Activated T-helper 1 cell treated with anti-CD3 and anti-CD28 coated beads, Interleukin-12 subunit alpha, Interleukin-12 subunit beta, Interleukin-2, Interleukin-4 antibody, amounts not matched to agents 30 ng/mL and 10 ng/mL and 1 ng/mL, durations not matched to agents 14 hours and 24 hours and 36 hours (primary cell): ENCODE measurements at regions not wholly inside any gene's neighbourhood (a gene's known extent, or its start where the extent isn't known, plus 50 kb on each side); places are given as distances from the start of the nearest gene placed in this dataset.

Experiments used
- DNase-seq: peaks from one replicate; pipeline ENCODE4 v3.0.0; 2021; ENCODE audit warnings: low spot score
- H3K27ac Mint-ChIP-seq: one replicate; pipeline ENCODE4 v1.8.0; 2021; ENCODE audit warnings: mild to moderate bottlenecking, mixed read lengths
- H3K27me3 Mint-ChIP-seq: one replicate; pipeline ENCODE4 v1.8.0; 2022; ENCODE audit warnings: mild to moderate bottlenecking, moderate library complexity, mixed read lengths; ENCODE audit not compliant: insufficient read depth
- H3K36me3 Mint-ChIP-seq: one replicate; pipeline ENCODE4 v1.8.0; 2021; ENCODE audit warnings: low read depth, mixed read lengths
- H3K4me1 Mint-ChIP-seq: one replicate; pipeline ENCODE4 v1.8.0; 2021; ENCODE audit warnings: low read depth, mixed read lengths
- H3K4me3 Mint-ChIP-seq: one replicate; pipeline ENCODE4 v1.8.0; 2021; ENCODE audit warnings: mild to moderate bottlenecking, moderate library complexity, mixed read lengths
- H3K9me3 Mint-ChIP-seq: one replicate; pipeline ENCODE4 v1.8.0; 2021; ENCODE audit warnings: mixed read lengths
- intact Hi-C: fragments of 100-400 bp; cut with micrococcal nuclease; formaldehyde crosslinking; loops from one replicate; pipeline ENCODE4 v1.15.1; 2024

GRCh38 chr17:55668312-55668920 lies 54.2 kb downstream of the TMEM100 start:
- no peak for DNase-seq
- Mint-ChIP-seq H3K4me1 (no peaks in the 10 kb centered on the region), H3K4me3 (no peak overlapping the region), H3K36me3 (no peaks in the 10 kb centered on the region), H3K9me3 (peaks cover 6% of the 10 kb centered on the region), H3K27me3 (no peaks in the 10 kb centered on the region), H3K27ac (no peak overlapping the region)
- intact Hi-C loops: no loop called here

GRCh38 chr17:55666806-55667205 lies 55.9 kb downstream of the TMEM100 start:
- DNase-seq: no peak
- Mint-ChIP-seq H3K27ac (no peak overlapping the region), H3K4me1 (no peaks in the 10 kb centered on the region), H3K36me3 (no peaks in the 10 kb centered on the region), H3K4me3 (no peak overlapping the region), H3K27me3 (no peaks in the 10 kb centered on the region), H3K9me3 (no peaks in the 10 kb centered on the region)
- intact Hi-C loops: no loop called here

- no peak for DNase-seq
- Mint-ChIP-seq H3K36me3 (no peaks in the 10 kb centered on the region), H3K27ac (no peak overlapping the region), H3K27me3 (no peaks in the 10 kb centered on the region), H3K9me3 (no peaks in the 10 kb centered on the region), H3K4me1 (no peaks in the 10 kb centered on the region), H3K4me3 (no peak overlapping the region)
- intact Hi-C loops: no loop called here
Observed at GRCh38 chr17:55664287-55664686, 58.4 kb downstream of the TMEM100 start.

GRCh38 chr17:55663400-55663799 lies 59.3 kb downstream of the TMEM100 start:
- no peaks in the 10 kb centered on the region for H3K9me3 Mint-ChIP-seq
- intact Hi-C loops: no loop called here
- no peaks in the 10 kb centered on the region for H3K27me3 Mint-ChIP-seq
- H3K4me1 Mint-ChIP-seq: no peaks in the 10 kb centered on the region
- no peaks in the 10 kb centered on the region for H3K36me3 Mint-ChIP-seq
- H3K27ac Mint-ChIP-seq: no peak overlapping the region
- no peak overlapping the region for H3K4me3 Mint-ChIP-seq
- DNase-seq: no peak

- no peak overlapping the region for H3K4me3 Mint-ChIP-seq
- H3K4me1 Mint-ChIP-seq: no peaks in the 10 kb centered on the region
- H3K36me3 Mint-ChIP-seq: no peaks in the 10 kb centered on the region
- no peak overlapping the region for H3K27ac Mint-ChIP-seq
- H3K9me3 Mint-ChIP-seq: no peaks in the 10 kb centered on the region
- DNase-seq: no peak
- peaks cover 2% of the 10 kb centered on the region for H3K27me3 Mint-ChIP-seq
- intact Hi-C loops: no loop called here
Observed at GRCh38 chr17:55661963-55662834, 60.5 kb downstream of the TMEM100 start.

- DNase-seq: no peak
- intact Hi-C loops: no loop called here
Observed at GRCh38 chr17:55661256-55661758, 61.4 kb downstream of the TMEM100 start.

GRCh38 chr17:55660178-55660886 lies 62.3 kb downstream of the TMEM100 start:
- Mint-ChIP-seq H3K4me1 (no peaks in the 10 kb centered on the region), H3K9me3 (no peaks in the 10 kb centered on the region), H3K27me3 (peaks cover 2% of the 10 kb centered on the region), H3K4me3 (no peak overlapping the region), H3K27ac (no peak overlapping the region), H3K36me3 (no peaks in the 10 kb centered on the region)
- no peak for DNase-seq
- intact Hi-C loops: no loop called here

More at GRCh38 chr17:55661256-55661758, 61.4 kb downstream of the TMEM100 start:
- H3K27me3 Mint-ChIP-seq: peaks cover 2% of the 10 kb centered on the region
- no peak overlapping the region for H3K4me3 Mint-ChIP-seq
- H3K9me3 Mint-ChIP-seq: no peaks in the 10 kb centered on the region
- no peak overlapping the region for H3K27ac Mint-ChIP-seq
- no peaks in the 10 kb centered on the region for H3K4me1 Mint-ChIP-seq
- no peaks in the 10 kb centered on the region for H3K36me3 Mint-ChIP-seq

GRCh38 chr17:55659661-55660060 lies 63.0 kb downstream of the TMEM100 start:
- H3K4me3 Mint-ChIP-seq: no peak overlapping the region
- H3K36me3 Mint-ChIP-seq: no peaks in the 10 kb centered on the region
- H3K9me3 Mint-ChIP-seq: no peaks in the 10 kb centered on the region
- no peak for DNase-seq
- peaks cover 2% of the 10 kb centered on the region for H3K27me3 Mint-ChIP-seq
- intact Hi-C loops: no loop called here
- no peaks in the 10 kb centered on the region for H3K4me1 Mint-ChIP-seq
- no peak overlapping the region for H3K27ac Mint-ChIP-seq

GRCh38 chr17:55655777-55656176 lies 66.9 kb downstream of the TMEM100 start:
- Mint-ChIP-seq H3K9me3 (no peaks in the 10 kb centered on the region), H3K27me3 (peaks cover 6% of the 10 kb centered on the region), H3K27ac (no peak overlapping the region), H3K4me3 (no peak overlapping the region), H3K4me1 (no peaks in the 10 kb centered on the region), H3K36me3 (no peaks in the 10 kb centered on the region)
- no peak for DNase-seq
- intact Hi-C loops: no loop called here

GRCh38 chr17:55654821-55655220 lies 67.8 kb downstream of the TMEM100 start:
- H3K27me3 Mint-ChIP-seq: peaks cover 6% of the 10 kb centered on the region
- H3K4me1 Mint-ChIP-seq: no peaks in the 10 kb centered on the region
- intact Hi-C loops: no loop called here
- H3K36me3 Mint-ChIP-seq: no peaks in the 10 kb centered on the region
- DNase-seq: no peak
- no peak overlapping the region for H3K4me3 Mint-ChIP-seq
- H3K9me3 Mint-ChIP-seq: no peaks in the 10 kb centered on the region
- no peak overlapping the region for H3K27ac Mint-ChIP-seq

- Mint-ChIP-seq H3K27ac (no peak overlapping the region), H3K9me3 (no peaks in the 10 kb centered on the region), H3K4me1 (no peaks in the 10 kb centered on the region), H3K27me3 (peaks cover 6% of the 10 kb centered on the region), H3K36me3 (no peaks in the 10 kb centered on the region), H3K4me3 (no peak overlapping the region)
- intact Hi-C loops: no loop called here
- no peak for DNase-seq
Observed at GRCh38 chr17:55654022-55654421, 68.6 kb downstream of the TMEM100 start.

- Mint-ChIP-seq H3K36me3 (no peaks in the 10 kb centered on the region), H3K9me3 (no peaks in the 10 kb centered on the region), H3K4me1 (no peaks in the 10 kb centered on the region), H3K27me3 (peaks cover 6% of the 10 kb centered on the region), H3K27ac (no peak overlapping the region), H3K4me3 (no peak overlapping the region)
- intact Hi-C loops: no loop called here
- DNase-seq: no peak
Observed at GRCh38 chr17:55652825-55653224, 69.8 kb downstream of the TMEM100 start.
